Karpas-422 (cell line): ENCODE measurements at regions not wholly inside any gene's neighbourhood (a gene's known extent, or its start where the extent isn't known, plus 50 kb on each side); places are given as distances from the start of the nearest gene placed in this dataset.
"Not testable (repeated sequence)": the region's sequence is repeated elsewhere in the genome, so short reads cannot be mapped to it uniquely, and the experiment has no call there.

Experiments
- DNase-seq: peaks from one replicate; pipeline ENCODE4 v3.0.0-alpha.2; 2015
- H2AFZ ChIP-seq: fragments of 200-600 bp; sonication (generic); 2 replicates; pipeline ENCODE4 v1.6.1; 2014; ENCODE audit warnings: antibody characterized with exemption, low read length, mixed read lengths
- H3K27ac ChIP-seq: fragments of 200-600 bp; sonication (generic); 2 replicates; pipeline ENCODE4 v1.5.1; 2014; ENCODE audit warnings: mild to moderate bottlenecking, low read length, moderate library complexity
- H3K27me3 ChIP-seq: fragments of 200-600 bp; sonication (generic); 2 replicates; pipeline ENCODE4 v1.6.1; 2014; ENCODE audit warnings: low read length, mixed read lengths
- H3K36me3 ChIP-seq: fragments of 200-600 bp; sonication (generic); 2 replicates; pipeline ENCODE4 v1.6.1; 2014; ENCODE audit warnings: low read length, mixed read lengths; ENCODE audit not compliant: insufficient read depth
- H3K4me1 ChIP-seq: fragments of 200-600 bp; sonication (generic); 2 replicates; pipeline ENCODE4 v1.6.1; 2014; ENCODE audit warnings: mild to moderate bottlenecking, low read length, mixed read lengths
- H3K4me2 ChIP-seq: fragments of 200-600 bp; sonication (generic); 2 replicates; pipeline ENCODE4 v1.6.1; 2014; ENCODE audit warnings: low read length, low read depth, mild to moderate bottlenecking; ENCODE audit not compliant: poor library complexity, severe bottlenecking
- H3K4me3 ChIP-seq: fragments of 200-600 bp; sonication (generic); 2 replicates; pipeline ENCODE4 v1.5.1; 2014; ENCODE audit warnings: mild to moderate bottlenecking, antibody characterized with exemption, low read length, mixed read lengths
- H3K79me2 ChIP-seq: fragments of 200-600 bp; sonication (generic); 2 replicates; pipeline ENCODE4 v1.6.1; 2014; ENCODE audit warnings: mild to moderate bottlenecking, low read length, mixed read lengths
- H3K9ac ChIP-seq: fragments of 200-600 bp; sonication (generic); 2 replicates; pipeline ENCODE4 v1.6.0; 2014; ENCODE audit warnings: low read length
- H3K9me2 ChIP-seq: fragments of 200-600 bp; sonication (generic), shearing (Covaris generic); replicated peaks from 2 replicates; pipeline ENCODE4 v1.6.0; 2014; ENCODE audit warnings: mild to moderate bottlenecking, low read length, moderate library complexity; ENCODE audit not compliant: insufficient read depth
- H3K9me3 ChIP-seq: fragments of 300-700, 200-600 bp; sonication (generic); 2 replicates; pipeline ENCODE4 v1.6.1; 2014; ENCODE audit warnings: low read length, mixed read lengths
- H4K20me1 ChIP-seq: fragments of 200-600 bp; sonication (generic); 2 replicates; pipeline ENCODE4 v1.6.1; 2014; ENCODE audit warnings: mild to moderate bottlenecking, antibody characterized with exemption, low read length, low read depth; ENCODE audit not compliant: insufficient read depth

DNA sequence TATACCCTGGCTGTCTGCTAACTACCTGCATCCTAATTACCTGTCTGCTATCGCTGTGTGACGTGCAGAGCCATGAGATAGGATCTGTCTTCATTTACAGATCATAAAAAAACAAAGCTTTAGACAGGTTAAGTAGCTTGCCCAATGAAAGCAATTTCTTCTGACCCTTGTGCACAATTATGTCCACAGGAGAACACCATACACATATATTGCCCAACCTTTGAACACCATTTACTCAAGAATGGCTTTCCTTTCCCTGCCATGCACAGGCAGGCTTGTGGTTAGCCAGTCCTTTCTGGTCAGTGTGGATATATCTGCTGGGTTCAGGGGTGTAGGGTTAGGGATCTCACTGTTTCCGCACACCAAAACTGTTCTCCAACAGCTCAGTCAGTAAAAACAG is 344.8 kb downstream of the BCL2L11 start:
- H3K36me3 ChIP-seq, H3K4me2 ChIP-seq, H3K4me1 ChIP-seq, H3K27ac ChIP-seq, H4K20me1 ChIP-seq, H2AFZ ChIP-seq, DNase-seq, H3K9ac ChIP-seq, H3K27me3 ChIP-seq, H3K9me2 ChIP-seq, H3K4me3 ChIP-seq, H3K79me2 ChIP-seq, H3K9me3 ChIP-seq: not testable (repeated sequence)

DNA sequence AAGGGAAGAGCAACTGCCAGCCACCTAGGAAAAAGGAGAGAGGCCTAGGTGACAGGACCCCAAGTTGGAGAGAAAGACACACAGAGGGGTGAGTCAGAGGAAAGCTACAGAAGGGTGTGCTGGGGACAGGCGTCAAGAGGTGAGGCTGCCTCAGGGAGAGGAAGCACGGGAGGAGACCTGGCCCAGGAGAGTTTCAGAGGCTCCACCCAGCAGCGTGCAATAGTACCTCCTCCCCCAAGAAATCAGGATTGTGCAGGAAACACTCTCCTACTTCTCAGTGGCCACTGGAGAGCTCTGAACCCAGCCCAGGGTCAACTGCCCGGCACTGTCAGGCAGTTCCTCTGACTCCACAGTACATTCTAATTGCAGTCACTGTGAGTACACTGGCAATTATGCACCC is 346.0 kb downstream of the BCL2L11 start:
- H3K4me2 ChIP-seq, H3K27me3 ChIP-seq: not testable (repeated sequence)

GRCh38 chr2:111470924-111471323 is 350.2 kb downstream of the BCL2L11 start:
- not testable (repeated sequence) for H4K20me1 ChIP-seq, H3K79me2 ChIP-seq, H3K9me3 ChIP-seq, H3K4me3 ChIP-seq, H2AFZ ChIP-seq, H3K4me1 ChIP-seq, H3K4me2 ChIP-seq, H3K9ac ChIP-seq, H3K27me3 ChIP-seq, DNase-seq, H3K9me2 ChIP-seq, H3K27ac ChIP-seq, H3K36me3 ChIP-seq

More for the DNA sequence above, 346.0 kb downstream of the BCL2L11 start:
- H3K4me3 ChIP-seq, H3K36me3 ChIP-seq, H3K4me1 ChIP-seq, H3K9me2 ChIP-seq, H3K27ac ChIP-seq, H3K79me2 ChIP-seq, H2AFZ ChIP-seq, H4K20me1 ChIP-seq, DNase-seq, H3K9ac ChIP-seq, H3K9me3 ChIP-seq: not testable (repeated sequence)

GRCh38 chr2:111471791-111472530 is 351.2 kb downstream of the BCL2L11 start:
- H3K79me2 ChIP-seq, H3K4me3 ChIP-seq: not testable (repeated sequence)

GRCh38 chr2:111472844-111473403 is 352.2 kb downstream of the BCL2L11 start:
- H2AFZ ChIP-seq, H3K4me1 ChIP-seq, H3K27ac ChIP-seq, H3K9ac ChIP-seq, H3K79me2 ChIP-seq, H4K20me1 ChIP-seq, H3K9me3 ChIP-seq, H3K4me2 ChIP-seq, H3K27me3 ChIP-seq, DNase-seq, H3K36me3 ChIP-seq, H3K9me2 ChIP-seq, H3K4me3 ChIP-seq: not testable (repeated sequence)

More at GRCh38 chr2:111471791-111472530, 351.2 kb downstream of the BCL2L11 start:
- H3K9me3 ChIP-seq, H3K9ac ChIP-seq, H3K9me2 ChIP-seq, H2AFZ ChIP-seq, H3K27ac ChIP-seq, H3K27me3 ChIP-seq, H3K4me2 ChIP-seq, H3K36me3 ChIP-seq, DNase-seq, H4K20me1 ChIP-seq, H3K4me1 ChIP-seq: not testable (repeated sequence)

DNA sequence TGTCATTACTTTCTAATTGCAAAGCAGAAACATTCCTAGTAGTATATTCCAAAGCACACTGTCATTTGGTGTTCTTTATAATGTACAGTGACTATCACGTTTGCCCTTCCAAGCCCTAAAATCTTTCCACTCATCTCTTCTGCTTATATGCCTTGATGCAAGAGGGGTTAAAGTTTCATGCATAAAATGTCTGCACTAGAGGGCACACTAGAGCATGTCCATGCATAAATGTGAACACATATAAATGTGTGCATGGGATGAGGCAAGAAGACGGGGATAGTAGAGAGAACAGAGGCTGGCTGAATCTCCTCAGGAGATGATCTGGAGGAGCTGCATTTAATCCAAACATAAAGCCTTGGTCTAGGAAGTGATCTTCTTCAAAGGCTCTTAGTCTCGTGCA is 352.8 kb downstream of the BCL2L11 start:
- H3K4me2 ChIP-seq, H2AFZ ChIP-seq, H3K9me3 ChIP-seq, H3K36me3 ChIP-seq, H3K4me1 ChIP-seq, H3K9me2 ChIP-seq, H3K9ac ChIP-seq, H4K20me1 ChIP-seq, DNase-seq, H3K27ac ChIP-seq, H3K79me2 ChIP-seq, H3K27me3 ChIP-seq, H3K4me3 ChIP-seq: not testable (repeated sequence)

- peaks cover 13% of the 10 kb centered on the region for H3K4me1 ChIP-seq
- H3K9me2 ChIP-seq, H3K36me3 ChIP-seq, H3K9ac ChIP-seq, H3K27me3 ChIP-seq, H4K20me1 ChIP-seq, H3K27ac ChIP-seq, H2AFZ ChIP-seq, H3K4me2 ChIP-seq, H3K79me2 ChIP-seq, H3K9me3 ChIP-seq, H3K4me3 ChIP-seq: not testable (repeated sequence)
- peak; percentile 39 for DNase-seq
These were observed 353.5 kb downstream of the BCL2L11 start for GRCh38 chr2:111474198-111474705.

GRCh38 chr2:111478335-111478734 is 357.6 kb downstream of the BCL2L11 start:
- not testable (repeated sequence) for DNase-seq, H3K27me3 ChIP-seq, H3K9me3 ChIP-seq, H3K9me2 ChIP-seq, H3K79me2 ChIP-seq, H3K27ac ChIP-seq, H3K4me3 ChIP-seq, H3K36me3 ChIP-seq, H3K4me2 ChIP-seq, H2AFZ ChIP-seq, H3K9ac ChIP-seq, H4K20me1 ChIP-seq
- H3K4me1 ChIP-seq = peaks cover 24% of the 10 kb centered on the region
